Lower leg skin (tissue), 3 donors: ENCODE measurements at regions not wholly inside any gene's neighbourhood (a gene's known extent, or its start where the extent isn't known, plus 50 kb on each side); places are given as distances from the start of the nearest gene placed in this dataset.

Experiments
- POLR2A ChIP-seq, 2 donors: fragments of 450-650 bp; IDR thresholded peaks; one replicate each; pipeline ENCODE4 v1.6.1; 2016 to 2017; ENCODE audit warnings: antibody characterized with exemption in 2 of 2, mild to moderate bottlenecking in 1 of 2, moderate library complexity in 1 of 2
- TF ChIP-seq, protein P1 (sequence below), 3 donors: fragments of 450-650 bp; IDR thresholded peaks; one replicate each; pipeline ENCODE4 v1.5.1; 2016; ENCODE audit warnings: antibody characterized with exemption in 3 of 3, mild to moderate bottlenecking in 3 of 3, moderate library complexity in 2 of 3

DNA sequence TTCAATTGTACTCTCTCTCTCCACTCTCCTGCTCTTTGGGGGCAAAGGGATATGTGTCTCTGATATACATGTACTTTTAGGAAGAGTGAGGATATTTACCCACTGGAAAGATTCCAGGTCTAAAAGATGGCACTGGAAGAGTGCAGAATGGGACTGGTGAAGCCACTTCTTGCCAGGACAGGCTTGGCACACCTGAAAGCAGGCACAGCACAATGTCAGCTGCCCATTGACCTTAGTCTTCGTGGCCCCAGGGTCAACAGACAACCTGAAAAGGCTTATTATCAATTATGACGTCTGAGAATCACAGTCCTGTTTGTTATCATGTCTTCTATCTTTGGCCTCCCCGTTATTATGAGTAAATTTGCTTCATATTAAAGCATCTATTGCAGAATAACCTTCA is 86.7 kb upstream of the PAK3 start:
- TF ChIP-seq, protein P1, sequence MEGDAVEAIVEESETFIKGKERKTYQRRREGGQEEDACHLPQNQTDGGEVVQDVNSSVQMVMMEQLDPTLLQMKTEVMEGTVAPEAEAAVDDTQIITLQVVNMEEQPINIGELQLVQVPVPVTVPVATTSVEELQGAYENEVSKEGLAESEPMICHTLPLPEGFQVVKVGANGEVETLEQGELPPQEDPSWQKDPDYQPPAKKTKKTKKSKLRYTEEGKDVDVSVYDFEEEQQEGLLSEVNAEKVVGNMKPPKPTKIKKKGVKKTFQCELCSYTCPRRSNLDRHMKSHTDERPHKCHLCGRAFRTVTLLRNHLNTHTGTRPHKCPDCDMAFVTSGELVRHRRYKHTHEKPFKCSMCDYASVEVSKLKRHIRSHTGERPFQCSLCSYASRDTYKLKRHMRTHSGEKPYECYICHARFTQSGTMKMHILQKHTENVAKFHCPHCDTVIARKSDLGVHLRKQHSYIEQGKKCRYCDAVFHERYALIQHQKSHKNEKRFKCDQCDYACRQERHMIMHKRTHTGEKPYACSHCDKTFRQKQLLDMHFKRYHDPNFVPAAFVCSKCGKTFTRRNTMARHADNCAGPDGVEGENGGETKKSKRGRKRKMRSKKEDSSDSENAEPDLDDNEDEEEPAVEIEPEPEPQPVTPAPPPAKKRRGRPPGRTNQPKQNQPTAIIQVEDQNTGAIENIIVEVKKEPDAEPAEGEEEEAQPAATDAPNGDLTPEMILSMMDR (IDR thresholded peaks at IDR 0.05), result no peak
- no peak for TF ChIP-seq POLR2A (IDR thresholded peaks at IDR 0.05)
